ENCODE measurements at regions not wholly inside any gene's neighbourhood (a gene's known extent, or its start where the extent isn't known, plus 50 kb on each side); places are given as distances from the start of the nearest gene placed in this dataset.
"Not testable (repeated sequence)": the region's sequence is repeated elsewhere in the genome, so short reads cannot be mapped to it uniquely, and the experiment has no call there.

- Histone ChIP-seq H3K27ac (ENCODE audit: insufficient read depth in 1 of 2, low read depth in 1 of 2, low read length in 2 of 2, poor library complexity in 1 of 2, severe bottlenecking in 2 of 2) (no peak overlapping the region), H3K9me3 (ENCODE audit: control extremely low read depth in 1 of 5, control insufficient read depth in 4 of 5, insufficient read depth in 2 of 5, low read depth in 1 of 5, low read length in 4 of 5) (peaks cover 0 to 3% (median 0%) of the 10 kb centered on the region in 5 experiments), H3K27me3 (replicated peaks in 2 of 5; ENCODE audit: control insufficient read depth in 4 of 5, insufficient read depth in 5 of 5, low read length in 4 of 5) (no peaks in the 10 kb centered on the region), H3K4me3 (ENCODE audit: control insufficient read depth in 1 of 7, extremely low read depth in 1 of 7, insufficient read depth in 4 of 7, low read depth in 2 of 7, low read length in 6 of 7) (no peak overlapping the region), H3K4me1 (ENCODE audit: control extremely low read depth in 1 of 4, control insufficient read depth in 4 of 4, insufficient read depth in 4 of 4, low read length in 3 of 4) (peaks cover 0 to 3% (median 0%) of the 10 kb centered on the region in 4 experiments), H3K36me3 (ENCODE audit: control insufficient read depth in 4 of 4, insufficient read depth in 4 of 4, low read length in 3 of 4) (no peaks in the 10 kb centered on the region)
- WGBS (ENCODE audit: insufficient coverage): 50% methylated on average over 1 of the region's 3 CpGs
- ChIA-PET POLR2A (no interaction called here), CTCF (no interaction called here)
- DNase-seq: peak in 1 of 3 donors; percentile 5
Measured at GRCh38 chr3:175956964-175957363, 1097.8 kb downstream of the NAALADL2 start.

- no peak overlapping the region for H3K4me3 ChIP-seq (ENCODE audit: control insufficient read depth in 1 of 7, extremely low read depth in 1 of 7, insufficient read depth in 4 of 7, low read depth in 2 of 7, low read length in 6 of 7)
- ChIA-PET POLR2A (no interaction called here), CTCF (no interaction called here)
- H3K9me3 ChIP-seq (ENCODE audit: control extremely low read depth in 1 of 5, control insufficient read depth in 4 of 5, insufficient read depth in 2 of 5, low read depth in 1 of 5, low read length in 4 of 5): peaks cover 0 to 1% (median 0%) of the 10 kb centered on the region in 5 experiments
- H3K27me3 ChIP-seq (replicated peaks in 2 of 5; ENCODE audit: control insufficient read depth in 4 of 5, insufficient read depth in 5 of 5, low read length in 4 of 5): no peaks in the 10 kb centered on the region
- H3K36me3 ChIP-seq (ENCODE audit: control insufficient read depth in 4 of 4, insufficient read depth in 4 of 4, low read length in 3 of 4): no peaks in the 10 kb centered on the region
- H3K4me1 ChIP-seq (ENCODE audit: control extremely low read depth in 1 of 4, control insufficient read depth in 4 of 4, insufficient read depth in 4 of 4, low read length in 3 of 4): no peaks in the 10 kb centered on the region
- WGBS (ENCODE audit: insufficient coverage): 87% methylated on average over 3 of the region's 4 CpGs
- no peak overlapping the region for H3K27ac ChIP-seq (ENCODE audit: insufficient read depth in 1 of 2, low read depth in 1 of 2, low read length in 2 of 2, poor library complexity in 1 of 2, severe bottlenecking in 2 of 2)
- DNase-seq: no peak
Measured at GRCh38 chr3:175951047-175951694, 1092.0 kb downstream of the NAALADL2 start.

GRCh38 chr3:175948041-175948440 is 1088.9 kb downstream of the NAALADL2 start:
- WGBS (ENCODE audit: insufficient coverage): 94% methylated on average over 3 of the region's 3 CpGs
- Histone ChIP-seq H3K4me1 (ENCODE audit: control extremely low read depth in 1 of 4, control insufficient read depth in 4 of 4, insufficient read depth in 4 of 4, low read length in 3 of 4) (no peaks in the 10 kb centered on the region), H3K9me3 (ENCODE audit: control extremely low read depth in 1 of 5, control insufficient read depth in 4 of 5, insufficient read depth in 2 of 5, low read depth in 1 of 5, low read length in 4 of 5) (peaks cover 0 to 1% (median 0%) of the 10 kb centered on the region in 5 experiments), H3K4me3 (ENCODE audit: control insufficient read depth in 1 of 7, extremely low read depth in 1 of 7, insufficient read depth in 4 of 7, low read depth in 2 of 7, low read length in 6 of 7) (no peak overlapping the region), H3K36me3 (ENCODE audit: control insufficient read depth in 4 of 4, insufficient read depth in 4 of 4, low read length in 3 of 4) (no peaks in the 10 kb centered on the region), H3K27ac (ENCODE audit: insufficient read depth in 1 of 2, low read depth in 1 of 2, low read length in 2 of 2, poor library complexity in 1 of 2, severe bottlenecking in 2 of 2) (no peak overlapping the region), H3K27me3 (replicated peaks in 2 of 5; ENCODE audit: control insufficient read depth in 4 of 5, insufficient read depth in 5 of 5, low read length in 4 of 5) (no peaks in the 10 kb centered on the region)
- CTCF ChIA-PET: no interaction called here
- DNase-seq: no peak
- POLR2A ChIA-PET: no interaction called here

- ChIA-PET CTCF (no interaction called here), POLR2A (no interaction called here)
- no peak overlapping the region for H3K27ac ChIP-seq (ENCODE audit: insufficient read depth in 1 of 2, low read depth in 1 of 2, low read length in 2 of 2, poor library complexity in 1 of 2, severe bottlenecking in 2 of 2)
- no peaks in the 10 kb centered on the region for H3K4me1 ChIP-seq (ENCODE audit: control extremely low read depth in 1 of 4, control insufficient read depth in 4 of 4, insufficient read depth in 4 of 4, low read length in 3 of 4)
- no peak overlapping the region for H3K4me3 ChIP-seq (ENCODE audit: control insufficient read depth in 1 of 7, extremely low read depth in 1 of 7, insufficient read depth in 4 of 7, low read depth in 2 of 7, low read length in 6 of 7)
- H3K36me3 ChIP-seq (ENCODE audit: control insufficient read depth in 4 of 4, insufficient read depth in 4 of 4, low read length in 3 of 4): no peaks in the 10 kb centered on the region
- DNase-seq: peak in 2 of 3 donors; percentile 8 to 9
- no peaks in the 10 kb centered on the region for H3K27me3 ChIP-seq (replicated peaks in 2 of 5; ENCODE audit: control insufficient read depth in 4 of 5, insufficient read depth in 5 of 5, low read length in 4 of 5)
- H3K9me3 ChIP-seq (ENCODE audit: control extremely low read depth in 1 of 5, control insufficient read depth in 4 of 5, insufficient read depth in 2 of 5, low read depth in 1 of 5, low read length in 4 of 5): peaks cover 0 to 4% (median 0%) of the 10 kb centered on the region in 5 experiments
Measured at GRCh38 chr3:175941352-175941751, 1082.2 kb downstream of the NAALADL2 start.

- H3K4me1 ChIP-seq (ENCODE audit: control extremely low read depth in 1 of 4, control insufficient read depth in 4 of 4, insufficient read depth in 4 of 4, low read length in 3 of 4): no peaks in the 10 kb centered on the region
- WGBS (ENCODE audit: insufficient coverage): 92% methylated on average over 6 of the region's 6 CpGs
- peaks cover 0 to 4% (median 2%) of the 10 kb centered on the region in 5 experiments for H3K9me3 ChIP-seq (ENCODE audit: control extremely low read depth in 1 of 5, control insufficient read depth in 4 of 5, insufficient read depth in 2 of 5, low read depth in 1 of 5, low read length in 4 of 5)
- no peak overlapping the region for H3K27ac ChIP-seq (ENCODE audit: insufficient read depth in 1 of 2, low read depth in 1 of 2, low read length in 2 of 2, poor library complexity in 1 of 2, severe bottlenecking in 2 of 2)
- no peak for DNase-seq
- H3K27me3 ChIP-seq (replicated peaks in 2 of 5; ENCODE audit: control insufficient read depth in 4 of 5, insufficient read depth in 5 of 5, low read length in 4 of 5): no peaks in the 10 kb centered on the region
- H3K4me3 ChIP-seq (ENCODE audit: control insufficient read depth in 1 of 7, extremely low read depth in 1 of 7, insufficient read depth in 4 of 7, low read depth in 2 of 7, low read length in 6 of 7): no peak overlapping the region
- H3K36me3 ChIP-seq (ENCODE audit: control insufficient read depth in 4 of 4, insufficient read depth in 4 of 4, low read length in 3 of 4): no peaks in the 10 kb centered on the region
- ChIA-PET POLR2A (no interaction called here), CTCF (no interaction called here)
Measured at GRCh38 chr3:175940881-175941280, 1081.7 kb downstream of the NAALADL2 start.

GRCh38 chr3:175940243-175940642 is 1081.1 kb downstream of the NAALADL2 start:
- Histone ChIP-seq H3K27ac (ENCODE audit: insufficient read depth in 1 of 2, low read depth in 1 of 2, low read length in 2 of 2, poor library complexity in 1 of 2, severe bottlenecking in 2 of 2) (no peak overlapping the region), H3K36me3 (ENCODE audit: control insufficient read depth in 4 of 4, insufficient read depth in 4 of 4, low read length in 3 of 4) (no peaks in the 10 kb centered on the region), H3K4me3 (ENCODE audit: control insufficient read depth in 1 of 7, extremely low read depth in 1 of 7, insufficient read depth in 4 of 7, low read depth in 2 of 7, low read length in 6 of 7) (no peak overlapping the region), H3K27me3 (replicated peaks in 2 of 5; ENCODE audit: control insufficient read depth in 4 of 5, insufficient read depth in 5 of 5, low read length in 4 of 5) (no peaks in the 10 kb centered on the region), H3K4me1 (ENCODE audit: control extremely low read depth in 1 of 4, control insufficient read depth in 4 of 4, insufficient read depth in 4 of 4, low read length in 3 of 4) (no peaks in the 10 kb centered on the region), H3K9me3 (ENCODE audit: control extremely low read depth in 1 of 5, control insufficient read depth in 4 of 5, insufficient read depth in 2 of 5, low read depth in 1 of 5, low read length in 4 of 5) (peaks cover 0 to 4% (median 2%) of the 10 kb centered on the region in 5 experiments)
- no peak for DNase-seq
- ChIA-PET CTCF (no interaction called here), POLR2A (no interaction called here)
- 100% methylated on average over 5 of the region's 5 CpGs for WGBS (ENCODE audit: insufficient coverage)

GRCh38 chr3:175937367-175937766 is 1078.2 kb downstream of the NAALADL2 start:
- 99% methylated on average over 22 of the region's 22 CpGs for WGBS (ENCODE audit: insufficient coverage)
- DNase-seq; H3K27me3 ChIP-seq (replicated peaks in 2 of 5; ENCODE audit: control insufficient read depth in 4 of 5, insufficient read depth in 5 of 5, low read length in 4 of 5); H3K36me3 ChIP-seq (ENCODE audit: control insufficient read depth in 4 of 4, insufficient read depth in 4 of 4, low read length in 3 of 4); H3K27ac ChIP-seq (ENCODE audit: insufficient read depth in 1 of 2, low read depth in 1 of 2, low read length in 2 of 2, poor library complexity in 1 of 2, severe bottlenecking in 2 of 2); H3K4me3 ChIP-seq (ENCODE audit: control insufficient read depth in 1 of 7, extremely low read depth in 1 of 7, insufficient read depth in 4 of 7, low read depth in 2 of 7, low read length in 6 of 7); CTCF ChIA-PET; POLR2A ChIA-PET; H3K4me1 ChIP-seq (ENCODE audit: control extremely low read depth in 1 of 4, control insufficient read depth in 4 of 4, insufficient read depth in 4 of 4, low read length in 3 of 4); H3K9me3 ChIP-seq (ENCODE audit: control extremely low read depth in 1 of 5, control insufficient read depth in 4 of 5, insufficient read depth in 2 of 5, low read depth in 1 of 5, low read length in 4 of 5): not testable (repeated sequence)
